ENCODE measurements at regions not wholly inside any gene's neighbourhood (a gene's known extent, or its start where the extent isn't known, plus 50 kb on each side); places are given as distances from the start of the nearest gene placed in this dataset.

DNA sequence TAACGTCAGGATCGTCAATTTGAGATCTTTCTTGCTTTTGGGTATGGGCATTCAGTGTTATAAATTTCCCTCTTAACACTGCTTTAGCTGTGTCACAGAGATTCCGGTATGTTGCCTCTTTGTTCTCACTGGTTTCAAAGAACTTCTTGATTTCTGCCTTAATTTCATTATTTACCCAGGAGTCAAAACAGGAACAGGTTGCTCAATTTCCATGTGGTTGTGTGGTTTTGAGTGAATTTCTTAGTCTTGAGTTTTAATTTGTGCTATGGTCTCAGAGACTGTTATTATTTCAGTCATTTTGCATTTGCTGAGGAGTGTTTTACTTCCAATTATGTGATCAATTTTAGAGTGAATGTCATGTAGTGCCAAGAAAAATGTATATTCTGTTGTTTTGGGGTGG is 153.1 kb downstream of the PCDH17 start:
- H3K4me2 ChIP-seq = no peak overlapping the region
- H3K4me1 ChIP-seq (ENCODE audit: low read depth, poor library complexity, severe bottlenecking) = no peaks in the 10 kb centered on the region

DNA sequence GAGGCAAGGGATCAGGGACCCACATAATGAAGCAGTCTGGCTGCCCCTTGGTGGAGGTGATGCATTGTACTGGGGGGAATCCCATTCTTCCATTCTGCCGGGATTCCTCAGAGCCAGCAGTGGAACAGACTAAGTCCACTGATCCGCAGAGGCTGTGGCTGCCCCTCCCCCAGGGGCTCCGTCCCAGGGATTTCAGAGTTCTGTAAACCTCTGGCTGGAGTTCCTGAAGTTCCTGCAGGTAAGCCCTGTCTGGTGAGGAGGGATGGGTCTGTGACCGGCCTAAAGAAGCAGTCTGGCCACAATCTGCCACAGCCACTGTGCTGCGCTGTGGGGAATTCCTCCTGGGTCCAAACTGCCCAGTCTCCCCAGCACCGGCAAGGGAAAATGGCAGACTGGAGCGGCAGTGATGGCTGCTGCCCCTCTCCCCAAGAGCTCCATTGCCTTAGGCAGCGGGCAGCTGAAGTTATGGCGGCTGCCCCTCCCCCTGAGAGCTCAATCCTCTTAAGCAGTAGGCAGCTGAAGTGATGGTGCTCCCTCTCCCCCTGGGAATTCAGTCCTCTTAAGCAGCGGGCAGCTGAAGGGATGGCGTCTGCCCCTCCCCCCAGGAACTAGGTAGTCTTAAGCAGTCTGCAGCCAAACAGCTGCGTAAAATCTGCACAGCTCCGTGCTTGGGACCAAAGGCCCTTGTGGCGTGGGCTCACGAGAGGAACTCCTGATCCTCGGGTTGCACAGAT is 155.7 kb downstream of the PCDH17 start:
- H3K27me3 ChIP-seq (ENCODE audit: insufficient read depth, low read depth) = no peaks in the 10 kb centered on the region
- H4K20me1 ChIP-seq (ENCODE audit: insufficient read depth) = no peaks in the 10 kb centered on the region
- H3K36me3 ChIP-seq (ENCODE audit: insufficient read depth) = no peaks in the 10 kb centered on the region
- no peak overlapping the region for H2AFZ ChIP-seq (ENCODE audit: low read depth)
- H3K4me2 ChIP-seq = no peak overlapping the region
- TF ChIP-seq, protein P1, sequence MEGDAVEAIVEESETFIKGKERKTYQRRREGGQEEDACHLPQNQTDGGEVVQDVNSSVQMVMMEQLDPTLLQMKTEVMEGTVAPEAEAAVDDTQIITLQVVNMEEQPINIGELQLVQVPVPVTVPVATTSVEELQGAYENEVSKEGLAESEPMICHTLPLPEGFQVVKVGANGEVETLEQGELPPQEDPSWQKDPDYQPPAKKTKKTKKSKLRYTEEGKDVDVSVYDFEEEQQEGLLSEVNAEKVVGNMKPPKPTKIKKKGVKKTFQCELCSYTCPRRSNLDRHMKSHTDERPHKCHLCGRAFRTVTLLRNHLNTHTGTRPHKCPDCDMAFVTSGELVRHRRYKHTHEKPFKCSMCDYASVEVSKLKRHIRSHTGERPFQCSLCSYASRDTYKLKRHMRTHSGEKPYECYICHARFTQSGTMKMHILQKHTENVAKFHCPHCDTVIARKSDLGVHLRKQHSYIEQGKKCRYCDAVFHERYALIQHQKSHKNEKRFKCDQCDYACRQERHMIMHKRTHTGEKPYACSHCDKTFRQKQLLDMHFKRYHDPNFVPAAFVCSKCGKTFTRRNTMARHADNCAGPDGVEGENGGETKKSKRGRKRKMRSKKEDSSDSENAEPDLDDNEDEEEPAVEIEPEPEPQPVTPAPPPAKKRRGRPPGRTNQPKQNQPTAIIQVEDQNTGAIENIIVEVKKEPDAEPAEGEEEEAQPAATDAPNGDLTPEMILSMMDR (conservative IDR thresholded peaks at IDR 0.05; ENCODE audit: low read depth, low read length) = no peak
- H3K27ac ChIP-seq = no peak overlapping the region
- H3K79me2 ChIP-seq (ENCODE audit: insufficient read depth, low read depth) = no peaks in the 10 kb centered on the region
- H3K4me1 ChIP-seq (ENCODE audit: low read depth, poor library complexity, severe bottlenecking) = no peaks in the 10 kb centered on the region
- H3K4me3 ChIP-seq (IDR thresholded peaks at IDR 0.05; ENCODE audit: insufficient read depth, low read depth, low read length) = no peak overlapping the region
- H3K9ac ChIP-seq = no peak overlapping the region

More for the DNA sequence above, 153.1 kb downstream of the PCDH17 start:
- Histone ChIP-seq H2AFZ (ENCODE audit: low read depth) (no peak overlapping the region), H3K4me3 (IDR thresholded peaks at IDR 0.05; ENCODE audit: insufficient read depth, low read depth, low read length) (no peak overlapping the region), H3K79me2 (ENCODE audit: insufficient read depth, low read depth) (no peaks in the 10 kb centered on the region), H3K27me3 (ENCODE audit: insufficient read depth, low read depth) (no peaks in the 10 kb centered on the region), H3K27ac (no peak overlapping the region), H3K9ac (no peak overlapping the region), H3K36me3 (ENCODE audit: insufficient read depth) (no peaks in the 10 kb centered on the region), H4K20me1 (ENCODE audit: insufficient read depth) (no peaks in the 10 kb centered on the region)
- TF ChIP-seq, protein P1 (conservative IDR thresholded peaks at IDR 0.05; ENCODE audit: low read depth, low read length) = no peak

DNA sequence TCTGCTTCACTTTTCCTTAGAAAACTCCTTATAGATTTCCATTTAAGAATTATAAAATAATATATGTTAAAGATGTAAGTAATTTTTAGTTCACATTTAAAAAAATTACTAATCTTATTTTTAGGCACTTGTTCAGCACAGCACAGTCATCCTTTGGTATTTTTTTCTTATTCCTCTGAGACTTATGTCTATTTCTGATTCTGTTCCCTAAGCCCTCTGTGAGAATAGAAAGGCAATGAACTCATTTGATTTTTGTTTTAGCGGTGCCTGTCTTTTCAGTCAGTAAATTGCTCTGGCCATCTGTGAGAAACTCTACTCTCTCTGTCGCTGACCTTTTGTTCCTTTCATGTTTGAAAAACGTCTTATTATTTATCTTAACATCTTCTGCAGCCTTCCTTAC is 168.1 kb downstream of the PCDH17 start:
- H2AFZ ChIP-seq (ENCODE audit: low read depth) = no peak overlapping the region
- H3K79me2 ChIP-seq (ENCODE audit: insufficient read depth, low read depth) = no peaks in the 10 kb centered on the region
- H3K4me1 ChIP-seq (ENCODE audit: low read depth, poor library complexity, severe bottlenecking) = no peaks in the 10 kb centered on the region
- TF ChIP-seq, protein P1 (conservative IDR thresholded peaks at IDR 0.05; ENCODE audit: low read depth, low read length) = no peak
- H3K27me3 ChIP-seq (ENCODE audit: insufficient read depth, low read depth) = no peaks in the 10 kb centered on the region
- no peak overlapping the region for H3K9ac ChIP-seq
- no peak overlapping the region for H3K4me2 ChIP-seq
- H3K27ac ChIP-seq = no peak overlapping the region
- no peaks in the 10 kb centered on the region for H3K36me3 ChIP-seq (ENCODE audit: insufficient read depth)
- H3K4me3 ChIP-seq (IDR thresholded peaks at IDR 0.05; ENCODE audit: insufficient read depth, low read depth, low read length) = no peak overlapping the region
- no peaks in the 10 kb centered on the region for H4K20me1 ChIP-seq (ENCODE audit: insufficient read depth)

DNA sequence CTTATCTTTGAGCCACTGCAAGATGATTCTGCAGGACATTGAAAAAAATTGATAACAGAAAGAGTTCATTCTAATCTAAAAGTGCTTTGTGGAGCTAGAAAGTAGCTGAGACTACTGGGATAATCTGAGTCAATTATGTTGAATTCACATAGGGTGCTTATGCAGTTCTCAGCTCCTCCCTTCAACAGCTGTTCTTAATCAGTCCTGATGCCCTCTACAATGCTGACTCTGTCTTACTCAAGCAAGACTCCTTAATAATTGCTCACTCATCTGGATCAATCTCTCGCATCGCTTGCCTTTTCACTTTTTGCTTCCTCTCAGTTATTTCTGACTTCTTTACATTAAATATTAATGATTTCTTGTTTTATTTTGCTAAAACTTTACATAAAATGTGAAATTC is 182.1 kb downstream of the PCDH17 start:
- H3K79me2 ChIP-seq (ENCODE audit: insufficient read depth, low read depth) = no peaks in the 10 kb centered on the region
- no peaks in the 10 kb centered on the region for H3K4me1 ChIP-seq (ENCODE audit: low read depth, poor library complexity, severe bottlenecking)
- H2AFZ ChIP-seq (ENCODE audit: low read depth) = no peak overlapping the region
- TF ChIP-seq, protein P1 (conservative IDR thresholded peaks at IDR 0.05; ENCODE audit: low read depth, low read length) = no peak
- no peak overlapping the region for H3K9ac ChIP-seq
- no peaks in the 10 kb centered on the region for H4K20me1 ChIP-seq (ENCODE audit: insufficient read depth)
- H3K27ac ChIP-seq = no peak overlapping the region
- H3K27me3 ChIP-seq (ENCODE audit: insufficient read depth, low read depth) = no peaks in the 10 kb centered on the region
- H3K4me2 ChIP-seq = no peak overlapping the region
- no peaks in the 10 kb centered on the region for H3K36me3 ChIP-seq (ENCODE audit: insufficient read depth)
- H3K4me3 ChIP-seq (IDR thresholded peaks at IDR 0.05; ENCODE audit: insufficient read depth, low read depth, low read length) = no peak overlapping the region
